ENCODE measurements at regions not wholly inside any gene's neighbourhood (a gene's known extent, or its start where the extent isn't known, plus 50 kb on each side); places are given as distances from the start of the nearest gene placed in this dataset.

DNA sequence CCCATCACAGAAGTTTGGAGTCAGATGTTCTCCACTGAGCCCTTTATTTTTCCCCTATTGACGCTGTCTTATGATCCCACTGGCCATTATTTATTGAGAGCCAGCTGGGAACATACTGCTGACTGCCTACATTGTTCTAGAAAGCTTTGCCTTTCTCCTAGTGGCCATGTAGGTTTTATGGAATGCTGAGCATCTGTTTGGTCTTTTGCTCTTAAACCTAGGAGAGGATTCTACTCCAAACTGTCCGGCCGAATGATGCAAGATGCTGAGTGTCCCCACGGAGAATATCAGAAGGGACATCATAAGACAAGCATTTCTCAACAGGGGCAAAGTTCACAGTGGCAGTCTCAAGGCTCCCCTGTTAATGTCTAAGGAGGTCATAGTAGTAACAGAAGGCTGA is 171.4 kb downstream of the ARRDC4 start:
- Histone ChIP-seq H3K36me3 (no peaks in the 10 kb centered on the region), H3K27ac (no peak overlapping the region), H3K27me3 (no peaks in the 10 kb centered on the region), H3K9me3 (no peaks in the 10 kb centered on the region), H3K4me1 (no peaks in the 10 kb centered on the region), H3K4me3 (no peak overlapping the region)
- ATAC-seq (no peak), DNase-seq (no peak)
- no peak for TF ChIP-seq CTCF (IDR thresholded peaks at IDR 0.05)
- no peak for TF ChIP-seq POLR2A (IDR thresholded peaks at IDR 0.05)
- WGBS (ENCODE audit: insufficient coverage, low coverage, low lambda C conversion rate, missing lambda C conversion rate), result 38% methylated on average over 4 of the region's 4 CpGs
- intact Hi-C loops (cut with DNase I), result no loop called here

DNA sequence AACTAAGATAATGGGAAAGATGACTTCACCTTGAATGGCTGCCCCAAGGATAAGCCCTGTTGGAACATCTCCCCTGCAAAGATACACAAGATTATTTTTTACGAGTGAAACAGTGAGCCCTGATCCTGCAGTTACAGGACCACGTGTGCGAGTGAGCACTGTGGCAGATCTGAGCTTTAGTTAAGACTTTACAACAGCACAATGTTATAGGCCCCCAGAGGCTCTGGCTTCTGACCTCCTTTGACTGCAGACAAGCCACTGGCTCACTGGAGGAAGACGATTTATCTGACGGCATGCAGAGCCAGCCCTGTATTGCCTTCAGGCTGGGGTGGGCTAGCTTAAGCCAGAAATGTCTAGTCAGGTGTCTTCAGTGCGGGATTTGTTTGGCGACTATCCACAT is 174.4 kb downstream of the ARRDC4 start:
- no peak overlapping the region for H3K27ac ChIP-seq
- ATAC-seq (no peak), DNase-seq (no peak)
- no peaks in the 10 kb centered on the region for H3K36me3 ChIP-seq
- no peaks in the 10 kb centered on the region for H3K9me3 ChIP-seq
- intact Hi-C loops (cut with DNase I), result no loop called here
- H3K4me3 ChIP-seq, result no peak overlapping the region
- no peak for TF ChIP-seq CTCF (IDR thresholded peaks at IDR 0.05)
- no peak for TF ChIP-seq POLR2A (IDR thresholded peaks at IDR 0.05)
- no peaks in the 10 kb centered on the region for H3K4me1 ChIP-seq
- 54% methylated on average over 7 of the region's 7 CpGs for WGBS (ENCODE audit: insufficient coverage, low coverage, low lambda C conversion rate, missing lambda C conversion rate)
- no peaks in the 10 kb centered on the region for H3K27me3 ChIP-seq

DNA sequence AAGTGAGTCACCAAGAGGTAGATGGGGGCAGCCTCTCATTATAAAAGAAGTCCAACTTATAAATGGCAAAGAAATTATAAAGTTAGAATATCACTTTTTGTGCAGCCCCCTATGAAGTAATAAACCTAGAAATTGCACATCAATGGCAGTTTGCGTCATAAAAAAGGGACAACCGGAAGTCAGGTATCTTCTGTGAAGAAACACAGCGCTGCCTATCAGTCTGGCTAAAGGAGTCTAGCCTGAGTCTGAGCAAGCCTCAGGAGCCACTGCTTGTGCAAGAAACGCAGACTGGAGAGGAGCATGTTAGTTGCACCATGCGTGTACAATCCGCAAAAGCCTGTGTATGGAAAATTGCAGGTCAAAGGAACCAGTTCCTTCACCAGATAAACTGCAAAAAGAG is 178.4 kb downstream of the ARRDC4 start:
- Histone ChIP-seq H3K4me1 (no peaks in the 10 kb centered on the region), H3K27ac (no peak overlapping the region), H3K4me3 (no peak overlapping the region), H3K36me3 (no peaks in the 10 kb centered on the region), H3K9me3 (no peaks in the 10 kb centered on the region), H3K27me3 (no peaks in the 10 kb centered on the region)
- 70% methylated on average over 6 of the region's 6 CpGs for WGBS (ENCODE audit: insufficient coverage, low coverage, low lambda C conversion rate, missing lambda C conversion rate)
- ATAC-seq (no peak), DNase-seq (no peak)
- no peak for TF ChIP-seq POLR2A (IDR thresholded peaks at IDR 0.05)
- TF ChIP-seq CTCF (IDR thresholded peaks at IDR 0.05), result no peak
- intact Hi-C loops (cut with DNase I), result no loop called here

DNA sequence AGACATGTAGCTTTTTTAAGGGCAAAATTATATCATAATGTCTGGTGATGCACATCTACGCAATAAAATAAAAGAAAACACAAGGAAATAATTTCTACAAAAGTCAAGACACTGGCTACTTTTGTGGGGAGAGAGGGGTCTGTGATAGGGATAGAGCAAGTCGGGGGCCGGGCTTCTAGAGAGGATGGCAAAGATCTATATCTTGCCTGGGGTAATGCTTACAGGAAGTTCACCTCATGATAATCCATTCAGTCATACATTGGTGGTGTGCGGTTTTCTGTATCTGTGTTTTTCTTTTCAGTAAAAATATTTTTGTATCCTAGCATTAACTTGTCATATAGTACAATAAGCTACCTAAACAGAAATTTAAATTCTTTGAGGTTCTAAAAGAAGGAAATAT is 178.8 kb downstream of the ARRDC4 start:
- no peak for TF ChIP-seq POLR2A (IDR thresholded peaks at IDR 0.05)
- TF ChIP-seq CTCF (IDR thresholded peaks at IDR 0.05), result no peak
- intact Hi-C loops (cut with DNase I), result no loop called here
- no peaks in the 10 kb centered on the region for H3K4me1 ChIP-seq
- ATAC-seq, result no peak
- no peak for DNase-seq
- H3K36me3 ChIP-seq, result no peaks in the 10 kb centered on the region
- H3K27me3 ChIP-seq, result no peaks in the 10 kb centered on the region
- no peak overlapping the region for H3K27ac ChIP-seq
- no peaks in the 10 kb centered on the region for H3K9me3 ChIP-seq
- 44% methylated on average over 4 of the region's 4 CpGs for WGBS (ENCODE audit: insufficient coverage, low coverage, low lambda C conversion rate, missing lambda C conversion rate)
- H3K4me3 ChIP-seq, result no peak overlapping the region

DNA sequence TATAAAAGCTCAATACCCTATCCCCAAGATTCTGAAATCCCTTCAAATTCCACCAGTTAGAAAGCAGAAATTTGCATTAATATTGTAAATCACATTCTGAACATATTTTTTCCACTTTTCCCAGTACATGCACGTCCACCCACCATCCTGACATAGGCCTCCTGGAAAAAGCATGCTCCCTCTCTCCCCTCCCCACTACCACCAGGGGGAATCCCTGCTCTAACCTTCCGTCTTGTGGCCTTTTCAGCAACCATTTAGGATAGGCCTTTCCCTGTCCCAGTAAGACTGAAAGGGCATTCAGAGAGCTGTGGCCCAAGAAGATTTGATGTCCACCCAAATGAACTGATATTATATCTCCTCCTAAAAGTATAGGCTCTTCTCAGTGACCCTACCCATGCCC is 182.1 kb downstream of the ARRDC4 start:
- Histone ChIP-seq H3K4me3 (no peak overlapping the region), H3K27ac (no peak overlapping the region), H3K36me3 (no peaks in the 10 kb centered on the region), H3K27me3 (no peaks in the 10 kb centered on the region), H3K4me1 (no peaks in the 10 kb centered on the region), H3K9me3 (no peaks in the 10 kb centered on the region)
- 57% methylated on average over 2 of the region's 2 CpGs for WGBS (ENCODE audit: insufficient coverage, low coverage, low lambda C conversion rate, missing lambda C conversion rate)
- DNase-seq, result no peak
- intact Hi-C loops (cut with DNase I), result no loop called here
- TF ChIP-seq POLR2A (IDR thresholded peaks at IDR 0.05), result no peak
- TF ChIP-seq CTCF (IDR thresholded peaks at IDR 0.05), result no peak
- ATAC-seq, result no peak
